ENCODE measurements at regions not wholly inside any gene's neighbourhood (a gene's known extent, or its start where the extent isn't known, plus 50 kb on each side); places are given as distances from the start of the nearest gene placed in this dataset.

DNA sequence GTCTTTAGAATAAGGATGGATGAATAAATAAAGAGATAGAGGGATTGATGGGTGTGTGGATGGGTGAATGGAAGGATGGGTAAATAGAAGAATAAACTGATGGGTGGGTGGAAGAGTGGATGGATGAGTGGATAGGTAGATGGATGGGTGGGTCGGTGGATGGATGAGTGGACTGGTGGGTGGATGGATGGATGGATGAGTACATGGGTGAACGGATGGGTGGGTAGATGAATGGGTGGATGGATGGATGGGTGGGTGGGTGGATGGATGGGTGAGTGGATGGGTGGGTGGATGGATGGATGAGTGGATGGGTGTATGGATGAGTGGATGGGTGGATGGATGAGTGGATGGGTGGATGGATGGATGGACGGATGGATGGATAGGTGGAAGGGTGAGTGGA, 65.7 kb upstream of the FOXC1 start:
- H4K5ac ChIP-seq (ENCODE audit: insufficient read length, low read depth, low read length): no peak overlapping the region
- no peak overlapping the region for H2AK5ac ChIP-seq (ENCODE audit: insufficient read length, low read length)
- H3K4ac ChIP-seq (ENCODE audit: low read depth, low read length): no peak overlapping the region
- no peak overlapping the region for H2BK120ac ChIP-seq (ENCODE audit: low read depth, low read length, poor library complexity, severe bottlenecking)
- TF ChIP-seq, protein P1, sequence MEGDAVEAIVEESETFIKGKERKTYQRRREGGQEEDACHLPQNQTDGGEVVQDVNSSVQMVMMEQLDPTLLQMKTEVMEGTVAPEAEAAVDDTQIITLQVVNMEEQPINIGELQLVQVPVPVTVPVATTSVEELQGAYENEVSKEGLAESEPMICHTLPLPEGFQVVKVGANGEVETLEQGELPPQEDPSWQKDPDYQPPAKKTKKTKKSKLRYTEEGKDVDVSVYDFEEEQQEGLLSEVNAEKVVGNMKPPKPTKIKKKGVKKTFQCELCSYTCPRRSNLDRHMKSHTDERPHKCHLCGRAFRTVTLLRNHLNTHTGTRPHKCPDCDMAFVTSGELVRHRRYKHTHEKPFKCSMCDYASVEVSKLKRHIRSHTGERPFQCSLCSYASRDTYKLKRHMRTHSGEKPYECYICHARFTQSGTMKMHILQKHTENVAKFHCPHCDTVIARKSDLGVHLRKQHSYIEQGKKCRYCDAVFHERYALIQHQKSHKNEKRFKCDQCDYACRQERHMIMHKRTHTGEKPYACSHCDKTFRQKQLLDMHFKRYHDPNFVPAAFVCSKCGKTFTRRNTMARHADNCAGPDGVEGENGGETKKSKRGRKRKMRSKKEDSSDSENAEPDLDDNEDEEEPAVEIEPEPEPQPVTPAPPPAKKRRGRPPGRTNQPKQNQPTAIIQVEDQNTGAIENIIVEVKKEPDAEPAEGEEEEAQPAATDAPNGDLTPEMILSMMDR (conservative IDR thresholded peaks at IDR 0.05): no peak
- H4K91ac ChIP-seq (ENCODE audit: insufficient read length, low read depth, low read length): no peak overlapping the region
- peaks cover 2 to 6% of the 10 kb centered on the region in 2 experiments; a peak in 3 of 5 replicates for H3K9me3 Mint-ChIP-seq
- no peak overlapping the region for H3K56ac ChIP-seq (ENCODE audit: insufficient read length, low read depth, low read length)
- H3K79me2 ChIP-seq (ENCODE audit: insufficient read depth, low read length): no peaks in the 10 kb centered on the region
- no peak overlapping the region for H3K4me3 Mint-ChIP-seq
- no peaks in the 10 kb centered on the region for H3K9me3 ChIP-seq (ENCODE audit: control insufficient read depth, low read depth, low read length)
- H3K36me3 Mint-ChIP-seq (ENCODE audit: insufficient read depth in 1 of 3, low read depth in 3 of 3): no peaks in the 10 kb centered on the region; a peak in 2 of 7 replicates
- no peak overlapping the region for H3K23ac ChIP-seq (ENCODE audit: insufficient read length, low read depth, low read length)
- no peak overlapping the region for H2BK20ac ChIP-seq (ENCODE audit: low read depth, low read length, poor library complexity, severe bottlenecking)
- H3K27me3 ChIP-seq (ENCODE audit: insufficient read depth, low read length): no peaks in the 10 kb centered on the region
- H2BK5ac ChIP-seq (ENCODE audit: insufficient read length, low read length): no peak overlapping the region
- H3K4me1 ChIP-seq (ENCODE audit: insufficient read depth, low read length): no peaks in the 10 kb centered on the region
- H3K4me1 Mint-ChIP-seq: no peaks in the 10 kb centered on the region
- H3K14ac ChIP-seq (ENCODE audit: insufficient read depth, low read length): no peak overlapping the region
- no peaks in the 10 kb centered on the region for H3K79me1 ChIP-seq (ENCODE audit: insufficient read depth, low read depth, low read length, poor library complexity, severe bottlenecking)
- H3T11ph ChIP-seq (ENCODE audit: low read length): no peak overlapping the region
- no peak overlapping the region for H2BK15ac ChIP-seq (ENCODE audit: low read depth, low read length)
- WGBS (ENCODE audit: extremely low coverage, insufficient read length, low lambda C conversion rate): 100% methylated on average over 1 of the region's 3 CpGs
- no peak overlapping the region for H2AFZ ChIP-seq (ENCODE audit: low read length)
- no peak overlapping the region for H3K4me2 ChIP-seq (ENCODE audit: insufficient read depth, insufficient read length, low read length)
- H3K27ac Mint-ChIP-seq: no peak overlapping the region
- H3K23me2 ChIP-seq (ENCODE audit: insufficient read length, low read depth, low read length, poor library complexity, severe bottlenecking): no peaks in the 10 kb centered on the region
- H3K18ac ChIP-seq (ENCODE audit: insufficient read length, low read depth, low read length): no peak overlapping the region
- no peaks in the 10 kb centered on the region for H4K20me1 ChIP-seq (ENCODE audit: control insufficient read depth, insufficient read depth, insufficient read length)
- no peak for DNase-seq
- no peak overlapping the region for H3K9ac ChIP-seq (ENCODE audit: extremely low read depth, insufficient read length, low read length)
- H4K8ac ChIP-seq (replicated peaks; ENCODE audit: insufficient read length, low read depth, low read length): no peak overlapping the region
- no peak overlapping the region for H3K27ac ChIP-seq (ENCODE audit: insufficient read length, low read depth, low read length)
- H3K27me3 Mint-ChIP-seq (ENCODE audit: low read depth): peaks cover 20% of the 10 kb centered on the region
- no peak overlapping the region for H2BK12ac ChIP-seq (ENCODE audit: insufficient read length, low read depth, low read length)

All from H9 (cell line).